ENCODE measurements at regions not wholly inside any gene's neighbourhood (a gene's known extent, or its start where the extent isn't known, plus 50 kb on each side); places are given as distances from the start of the nearest gene placed in this dataset.
"Not testable (repeated sequence)": the region's sequence is repeated elsewhere in the genome, so short reads cannot be mapped to it uniquely, and the experiment has no call there.

DNA sequence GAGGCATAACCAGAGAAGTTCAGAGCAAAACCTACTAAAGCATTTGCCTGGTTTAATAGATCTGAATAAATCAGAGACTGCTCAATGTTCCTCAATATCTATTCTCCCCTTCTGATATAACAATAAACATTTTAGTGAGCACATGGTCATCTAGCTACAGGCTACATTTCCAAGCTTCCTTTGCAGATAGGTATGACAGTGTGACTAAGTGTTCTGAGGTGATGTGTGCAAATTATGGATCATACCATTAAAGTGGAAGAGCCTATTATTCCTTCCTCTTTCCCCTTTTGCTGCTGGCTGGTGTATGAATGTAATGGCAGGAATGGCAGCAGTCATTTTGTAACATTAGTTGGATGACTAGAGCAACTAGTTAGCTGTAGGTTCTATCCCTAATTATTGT is 285.8 kb upstream of the RASA1 start:
- DNase-seq, result no peak

DNA sequence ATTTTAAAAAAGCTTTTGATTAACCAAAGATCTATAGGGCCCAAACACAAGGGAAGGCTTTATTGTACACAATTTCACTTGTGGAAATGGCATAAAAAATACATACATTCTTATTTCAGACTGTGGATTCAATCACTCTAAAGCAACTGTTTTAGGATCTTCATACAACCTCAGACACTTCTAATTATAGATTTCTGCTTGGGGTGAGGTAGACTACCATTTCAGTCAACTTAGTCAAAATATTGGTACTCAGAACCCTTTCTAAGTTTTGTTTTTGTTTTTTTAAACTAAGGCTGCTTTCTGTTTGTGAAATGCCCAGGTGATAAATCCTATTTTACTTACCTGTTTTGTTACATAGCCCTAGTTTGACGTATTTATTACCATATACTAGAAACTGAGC is 284.5 kb upstream of the RASA1 start:
- no peak for DNase-seq

DNA sequence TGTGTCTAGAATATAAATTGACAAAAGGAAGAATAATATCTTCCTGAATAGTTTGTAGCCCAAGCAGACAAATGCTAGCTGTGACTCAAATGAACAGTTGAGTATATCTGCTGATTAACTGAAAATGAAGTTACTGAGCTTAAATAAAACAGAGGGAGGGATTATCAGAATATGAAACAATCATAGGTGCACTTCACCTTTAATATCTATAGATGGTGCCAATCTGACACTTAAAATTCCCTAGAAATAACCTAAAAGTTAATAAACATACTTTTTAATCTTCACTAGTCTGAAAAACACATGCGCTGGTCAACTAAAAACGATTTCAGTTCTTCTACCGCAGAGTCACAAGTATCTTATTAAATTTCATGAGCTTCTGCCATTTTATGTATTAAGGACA is 280.8 kb upstream of the RASA1 start:
- DNase-seq, result no peak

DNA sequence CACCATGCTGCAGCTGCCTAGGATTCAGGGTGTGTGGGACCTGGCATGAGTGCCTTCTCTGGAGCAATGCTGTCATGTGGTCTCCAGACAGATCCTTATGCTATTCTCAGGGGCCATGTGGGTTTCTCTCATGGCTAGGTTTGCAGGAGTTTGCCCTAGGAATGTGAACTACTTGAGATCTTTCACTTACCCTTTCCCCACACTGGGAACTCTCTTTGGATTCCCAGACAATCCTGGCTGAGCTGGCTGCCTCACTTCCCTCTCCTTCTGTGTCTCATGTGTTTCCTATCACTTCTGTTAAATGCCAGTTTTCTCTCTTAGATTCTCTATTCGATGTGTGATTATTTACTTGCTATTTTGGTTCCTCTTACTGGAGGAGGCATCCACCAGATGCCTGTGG is 270.2 kb upstream of the RASA1 start:
- no peak for DNase-seq

DNA sequence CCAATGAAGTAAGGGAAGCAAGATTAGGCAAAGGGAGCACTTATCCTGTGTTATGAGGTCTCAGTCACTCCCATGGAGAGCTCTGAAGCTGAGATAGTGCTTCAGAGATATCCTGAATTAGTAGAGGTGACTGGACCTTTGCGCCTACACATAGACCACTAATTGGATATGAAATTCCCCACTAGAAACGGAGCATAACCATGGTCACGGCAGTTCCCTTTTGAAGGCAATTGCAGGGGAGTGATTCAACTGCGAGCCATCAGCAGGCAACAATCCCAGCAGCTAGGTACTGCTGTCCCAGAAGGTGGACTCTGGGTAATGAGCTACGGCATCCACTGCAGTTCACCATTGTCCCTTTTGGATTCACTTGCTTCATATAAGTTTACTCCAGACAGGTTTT is 267.7 kb upstream of the RASA1 start:
- no peak for DNase-seq

DNA sequence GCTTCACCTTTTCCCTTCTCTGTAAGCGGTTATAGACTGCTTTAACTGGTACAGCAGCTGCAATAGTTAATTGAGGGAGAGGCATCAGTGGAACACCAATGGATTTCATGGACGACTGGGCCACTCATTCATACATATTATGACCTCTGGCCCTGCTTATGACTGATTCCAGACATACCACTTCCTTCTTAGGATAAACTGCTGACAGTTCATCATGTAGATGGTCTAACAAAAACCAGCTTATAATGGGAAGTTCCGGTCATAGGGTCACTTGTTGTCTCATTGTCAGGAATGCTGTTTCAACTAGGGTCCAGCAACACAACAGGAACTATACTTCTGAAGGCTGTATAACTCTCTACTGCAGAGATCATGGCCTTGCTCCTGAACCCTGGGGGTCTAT is 265.2 kb upstream of the RASA1 start:
- no peak for DNase-seq

DNA sequence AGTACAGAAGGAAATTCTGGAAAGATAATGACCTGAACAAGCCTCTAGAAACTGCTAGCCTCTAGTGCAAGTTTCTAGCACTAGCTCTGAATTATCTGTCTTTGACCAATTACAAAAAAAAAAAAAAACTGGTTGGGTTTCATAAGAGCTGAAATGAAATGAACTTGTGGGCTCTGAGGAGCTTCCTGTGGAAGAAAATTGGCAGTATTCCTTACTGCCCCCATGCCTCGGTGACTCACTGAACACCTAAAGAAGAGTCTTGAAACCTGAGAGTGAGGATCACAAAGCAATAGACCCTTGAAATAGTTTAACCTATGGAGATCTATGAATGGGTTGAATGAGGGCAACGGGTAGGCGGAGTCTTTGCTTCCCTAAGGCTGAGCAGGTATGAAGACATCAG is 263.6 kb upstream of the RASA1 start:
- DNase-seq, result no peak

DNA sequence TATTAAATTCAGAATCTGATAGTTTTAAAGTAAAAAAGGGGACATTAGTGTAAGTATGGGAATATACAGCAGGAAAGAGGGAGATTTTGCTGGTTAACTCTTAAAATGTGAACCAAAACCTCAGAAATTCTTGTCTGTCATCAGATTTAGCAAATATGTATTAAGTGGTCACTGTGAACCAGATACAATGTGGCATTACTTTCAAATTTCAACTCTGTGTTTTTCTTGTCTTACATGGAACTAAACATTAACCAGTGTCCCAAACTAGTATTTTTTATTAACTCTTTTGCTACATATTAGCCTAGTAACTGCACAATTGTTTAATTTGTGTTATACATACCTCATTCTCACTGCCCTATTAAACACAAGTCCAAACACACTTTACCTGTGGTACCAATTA is 259.9 kb upstream of the RASA1 start:
- no peak for DNase-seq

DNA sequence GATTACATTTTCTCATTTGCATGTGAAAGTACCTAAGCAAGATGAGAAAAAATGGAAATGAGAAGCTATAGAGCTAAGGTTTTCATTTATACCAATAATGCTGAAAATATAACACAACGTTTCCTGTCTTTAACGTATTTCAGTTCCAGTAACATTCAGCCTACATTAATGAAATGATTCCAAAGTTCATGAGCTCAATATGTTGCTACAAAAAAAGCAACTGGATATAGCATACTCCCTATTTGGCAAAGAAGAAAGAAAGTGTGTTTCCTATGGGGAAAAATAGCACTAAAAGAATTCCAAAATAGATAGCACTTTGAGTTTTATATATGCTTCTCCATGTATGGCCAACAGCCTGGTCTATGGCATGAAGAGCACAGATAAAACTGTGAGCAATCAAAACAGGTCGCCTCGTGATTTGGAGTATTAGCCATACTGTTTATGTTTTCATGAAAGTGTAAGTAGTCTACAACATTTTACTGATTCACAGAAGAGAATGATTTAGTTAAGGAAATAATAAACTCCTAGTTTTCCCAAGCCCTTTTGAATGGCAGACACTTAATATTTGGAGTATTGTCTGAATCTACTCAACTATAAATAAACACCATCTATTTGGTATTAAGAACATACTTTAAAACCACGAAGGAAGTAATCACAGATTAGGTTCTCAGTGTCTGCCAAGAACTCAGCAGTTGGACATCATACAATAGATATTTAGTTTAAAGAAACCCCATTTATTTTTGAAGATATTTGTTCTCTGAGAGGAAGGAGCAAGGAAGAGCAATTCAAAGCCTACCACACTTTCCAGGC is 258.7 kb upstream of the RASA1 start:
- DNase-seq, result no peak

DNA sequence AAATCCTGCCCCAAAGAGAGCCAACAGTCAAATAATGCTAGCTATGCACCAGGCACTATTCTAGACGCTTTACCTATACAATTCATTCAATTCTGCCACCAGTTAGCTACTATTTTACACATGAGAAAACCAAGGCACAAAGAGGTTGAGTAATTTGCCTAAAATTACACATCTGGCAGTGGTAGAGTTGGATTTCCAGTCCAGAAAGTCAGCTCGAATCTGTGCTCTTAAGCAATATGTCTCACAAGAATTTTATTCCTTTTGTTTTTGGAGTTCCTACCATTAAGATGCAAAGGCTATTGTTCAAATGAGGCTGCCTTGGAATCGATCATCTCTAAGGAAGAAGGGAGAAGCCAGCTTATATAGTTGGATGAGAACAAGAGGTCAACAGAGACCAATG is 256.9 kb upstream of the RASA1 start:
- no peak for DNase-seq

DNA sequence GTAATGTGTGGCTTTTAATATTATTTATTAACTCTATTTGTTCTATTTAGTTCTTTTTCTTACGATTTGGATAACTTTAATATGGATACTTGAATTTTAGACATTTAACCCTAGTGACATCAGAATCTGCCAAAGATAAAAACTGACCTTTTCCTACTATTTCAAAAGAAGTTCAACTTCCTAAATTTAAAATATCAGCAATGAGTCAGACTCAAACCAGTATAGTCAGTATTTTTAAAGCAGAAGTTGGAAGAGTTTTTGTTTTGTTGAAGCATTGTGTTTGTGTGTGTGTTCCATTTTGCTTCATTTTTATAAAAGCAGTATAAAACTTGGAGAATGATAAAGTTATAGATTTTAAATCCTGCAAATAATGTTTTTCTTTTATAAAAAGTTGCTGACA is 251.8 kb upstream of the RASA1 start:
- no peak for DNase-seq

DNA sequence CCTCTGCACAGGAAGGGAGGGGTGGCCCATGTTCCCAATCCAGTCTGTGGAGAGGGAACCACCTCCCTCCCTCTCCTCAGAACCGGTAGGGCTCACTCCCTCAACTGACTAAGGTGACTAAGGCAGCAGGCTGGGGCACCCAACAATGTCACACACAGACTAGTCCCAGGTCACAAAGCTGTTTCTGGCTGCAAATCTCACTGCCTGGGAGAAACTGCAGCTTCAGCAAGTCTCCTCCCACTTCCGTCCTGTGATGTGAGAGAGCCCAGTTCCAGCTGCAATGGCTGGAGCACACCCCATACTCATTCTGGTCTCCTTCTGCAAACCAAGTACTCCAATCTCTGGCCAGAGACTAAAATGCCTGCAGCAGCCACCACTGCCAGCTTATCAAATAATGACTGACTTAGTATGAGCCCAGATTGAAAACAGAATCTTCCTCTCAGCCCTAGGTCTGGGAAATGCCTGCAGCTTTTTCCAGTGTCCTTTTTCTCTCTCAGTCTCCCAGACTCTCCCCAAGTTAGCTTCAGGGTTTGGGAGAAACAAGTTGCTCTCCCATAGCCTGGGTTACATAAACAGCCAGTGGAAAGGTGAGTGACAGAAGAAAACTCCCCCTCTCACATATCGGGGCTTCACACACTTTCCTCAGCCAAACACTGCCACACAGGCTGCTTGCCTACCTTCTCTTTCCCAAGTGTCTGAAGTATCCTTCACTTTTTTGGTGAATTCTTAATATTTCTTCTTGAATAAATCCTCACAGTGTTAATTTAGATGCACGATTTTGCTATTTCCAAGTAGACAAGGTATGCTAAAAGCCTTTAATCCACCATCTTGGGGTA is 247.4 kb upstream of the RASA1 start:
- DNase-seq, result no peak

DNA sequence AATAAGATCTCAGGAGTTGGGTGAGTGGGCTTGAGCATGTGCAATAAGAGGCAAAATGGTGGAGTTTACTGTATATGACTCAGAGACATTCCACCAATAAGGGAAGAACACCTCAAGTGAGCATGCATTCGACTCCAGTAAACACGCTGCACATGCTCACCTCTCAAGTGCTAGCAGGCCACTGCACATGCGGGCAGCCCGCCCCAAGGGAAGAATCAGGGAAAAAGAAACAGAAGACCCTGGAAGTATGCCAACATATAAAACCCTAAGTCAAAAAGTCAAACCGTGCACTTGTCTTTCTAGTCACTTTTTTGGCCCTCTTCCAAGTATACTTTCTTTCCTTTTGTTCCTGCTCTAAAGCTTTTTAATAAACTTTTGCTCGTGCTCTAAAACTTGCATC is 245.3 kb upstream of the RASA1 start:
- no peak for DNase-seq

DNA sequence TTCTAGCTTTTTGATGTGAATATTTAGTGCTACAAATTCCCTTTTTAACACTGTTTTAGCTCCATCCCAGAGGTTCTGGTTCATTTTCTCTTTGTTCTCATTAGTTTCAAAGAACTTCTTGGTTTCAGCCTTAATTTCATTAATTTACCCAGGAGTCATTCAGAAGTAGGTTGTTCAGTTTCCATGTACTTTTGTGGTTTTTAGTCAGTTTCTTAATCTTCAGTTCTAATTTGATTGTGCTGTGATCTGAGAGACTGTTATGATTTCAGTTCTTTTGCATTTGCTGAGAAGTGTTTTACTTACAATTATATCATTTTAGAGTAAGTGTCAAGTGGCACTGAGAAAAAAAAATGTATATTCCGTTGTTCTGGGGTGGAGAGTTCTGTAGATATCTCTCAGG is 240.1 kb upstream of the RASA1 start:
- no peak for DNase-seq

DNA sequence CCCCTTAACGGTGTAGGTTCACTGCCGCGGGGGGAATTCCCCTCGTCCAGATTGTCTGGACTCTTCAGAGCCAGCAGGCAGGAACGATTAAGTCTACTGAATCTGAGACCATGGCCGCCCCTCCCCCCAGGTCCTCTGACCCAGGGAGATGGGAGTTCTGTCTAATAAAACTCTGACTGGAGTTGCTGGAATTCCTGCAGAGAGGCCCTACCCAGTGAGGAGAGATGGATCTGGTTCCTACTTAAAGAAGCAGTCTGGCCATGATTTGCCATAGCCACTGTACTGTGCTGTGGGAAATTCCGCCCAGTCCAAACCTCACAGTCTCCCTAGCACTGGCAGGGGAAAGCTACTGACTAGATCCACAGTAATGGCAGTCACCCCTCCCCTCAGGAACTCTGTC is 237.7 kb upstream of the RASA1 start:
- DNase-seq, result no peak

DNA sequence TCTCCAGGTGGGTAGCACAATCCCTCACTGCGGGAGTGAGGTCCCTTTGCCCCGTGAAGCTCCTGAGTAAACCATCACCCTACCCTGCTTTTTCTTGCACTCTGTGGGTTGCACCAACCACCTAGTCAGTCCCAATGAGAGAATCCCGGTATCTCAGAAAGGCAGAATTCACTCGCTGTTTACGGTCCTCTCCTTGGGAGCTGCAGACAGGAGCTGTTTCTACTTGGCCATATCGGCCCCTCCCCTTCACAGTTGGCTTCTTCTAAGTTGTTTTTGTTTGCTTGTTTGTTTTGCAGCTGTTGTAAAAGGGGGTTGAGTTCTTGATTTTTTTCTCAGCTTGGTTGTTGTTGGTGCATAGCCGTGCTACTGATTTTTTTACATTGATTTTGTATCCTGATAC is 237.0 kb upstream of the RASA1 start:
- no peak for DNase-seq

DNA sequence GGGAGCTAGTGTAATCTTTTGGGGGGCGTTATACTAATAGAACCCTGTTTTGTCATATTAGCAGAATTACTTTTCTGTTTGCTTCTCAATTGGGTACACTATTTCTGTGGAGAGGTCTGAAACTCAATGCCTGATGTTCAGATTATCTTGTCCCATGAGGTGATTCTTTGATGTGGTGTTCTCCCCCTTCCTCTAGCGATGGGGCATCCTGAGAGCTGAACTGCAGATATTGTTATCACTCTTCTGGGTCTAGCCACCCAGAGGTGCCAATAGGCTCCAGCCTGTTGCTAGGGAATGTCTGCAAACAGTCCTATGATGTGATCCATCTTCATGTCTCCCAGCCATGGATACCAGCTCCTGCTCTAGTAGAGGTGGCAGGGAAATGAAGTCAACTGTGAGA is 233.1 kb upstream of the RASA1 start:
- DNase-seq, result no peak

DNA sequence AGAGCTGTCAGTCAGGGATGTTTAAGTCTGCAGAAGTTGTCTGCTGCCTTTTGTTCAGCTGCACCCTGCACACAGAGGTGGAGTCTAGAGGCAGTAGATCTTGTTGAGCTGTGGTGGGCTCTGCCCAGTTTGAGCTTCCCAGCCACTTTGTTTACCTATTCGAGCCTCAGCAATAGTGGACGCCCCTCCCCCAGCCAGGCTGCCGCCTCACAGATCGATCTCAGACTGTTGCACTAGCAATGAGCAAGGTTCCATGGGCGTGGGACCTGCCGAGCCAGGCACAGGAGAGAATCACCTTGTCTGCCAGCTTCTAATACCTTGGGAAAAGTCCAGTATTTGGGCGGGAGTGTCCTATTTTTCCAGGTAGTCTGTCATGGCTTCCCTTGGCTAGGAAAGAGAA is 225.1 kb upstream of the RASA1 start:
- no peak for DNase-seq

DNA sequence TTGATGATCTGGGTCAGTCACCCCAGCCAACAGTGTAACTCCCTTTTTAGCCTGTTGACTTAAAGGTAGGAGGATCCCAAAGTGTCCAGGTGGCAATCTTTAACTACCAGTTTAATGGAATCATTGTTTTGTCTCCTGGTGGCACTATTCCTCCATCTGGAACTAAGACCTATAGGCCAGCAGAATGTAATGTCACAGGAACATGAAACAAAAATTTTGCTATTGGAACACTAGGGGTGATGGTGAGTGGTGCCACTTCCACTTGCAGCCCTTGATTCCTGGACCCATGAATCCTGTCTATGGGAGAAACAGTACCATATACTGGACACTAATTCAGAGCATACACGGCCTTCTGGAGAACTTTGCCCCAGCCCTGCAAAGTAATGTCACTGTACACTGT is 219.5 kb upstream of the RASA1 start:
- DNase-seq, result no peak

DNA sequence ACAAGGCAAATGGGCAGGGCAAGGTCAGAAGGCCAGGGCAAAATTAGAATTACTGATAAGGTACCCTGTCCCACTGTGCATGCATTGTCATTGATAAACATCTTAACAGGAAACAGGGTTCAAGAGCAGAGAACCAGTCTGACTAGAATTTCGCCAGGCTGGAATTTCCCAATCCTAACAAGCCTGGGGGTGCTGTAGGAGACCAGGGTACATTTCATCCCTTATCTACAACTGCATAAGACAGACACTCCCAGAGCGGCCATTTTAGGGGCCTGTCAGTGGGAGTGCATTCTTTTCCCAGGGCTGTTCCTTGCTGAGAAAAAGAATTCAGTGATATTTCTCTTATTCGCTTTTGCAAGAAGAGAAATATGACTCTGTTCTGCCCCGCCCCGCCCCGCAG is 218.7 kb upstream of the RASA1 start:
- DNase-seq, result not testable (repeated sequence)

DNA sequence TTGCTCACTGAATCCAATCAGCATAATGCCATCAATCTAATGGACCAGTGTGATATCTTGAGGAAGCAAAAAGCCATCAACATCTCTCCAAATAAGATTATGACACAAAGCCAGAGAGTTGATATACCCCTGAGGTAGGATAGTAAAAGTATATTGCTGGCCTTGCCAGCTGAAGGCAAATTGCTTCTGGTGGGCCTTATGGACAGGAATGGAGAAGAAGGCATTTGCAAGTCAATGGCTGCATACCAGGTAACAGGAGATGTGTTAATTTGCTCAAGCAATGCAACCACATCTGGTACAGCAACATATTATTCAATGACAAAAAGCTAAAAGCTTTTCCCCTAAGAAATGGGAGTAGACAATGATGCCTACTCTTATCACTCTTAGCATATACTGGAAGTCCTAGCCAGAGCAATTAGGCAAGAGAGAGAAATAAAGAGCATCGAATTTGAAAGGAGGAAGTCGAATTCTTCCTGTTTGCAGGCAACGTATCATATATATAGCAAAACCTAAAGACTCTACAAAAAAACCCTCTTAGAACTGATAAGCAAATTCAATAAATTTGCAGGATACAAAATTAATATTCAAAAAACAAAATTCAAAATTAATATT is 216.1 kb upstream of the RASA1 start:
- no peak for DNase-seq

DNA sequence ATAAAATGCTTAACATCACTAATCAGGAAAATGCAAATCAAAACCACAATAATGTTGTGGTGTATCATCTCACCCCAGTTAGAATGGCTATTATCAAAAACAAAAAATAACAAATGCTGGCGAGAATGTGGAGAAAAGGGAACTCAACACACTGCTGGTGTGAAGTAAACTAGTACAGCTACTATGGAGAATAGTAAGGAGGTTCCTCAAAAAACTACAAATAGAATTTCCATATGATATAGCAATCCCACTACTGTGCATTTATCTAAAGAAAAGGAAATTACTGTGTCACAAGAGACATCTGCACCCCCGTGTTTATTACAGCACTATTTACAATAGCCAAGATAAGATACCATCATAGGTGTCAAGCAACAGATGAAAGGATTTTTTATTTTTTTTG is 214.5 kb upstream of the RASA1 start:
- DNase-seq, result no peak

DNA sequence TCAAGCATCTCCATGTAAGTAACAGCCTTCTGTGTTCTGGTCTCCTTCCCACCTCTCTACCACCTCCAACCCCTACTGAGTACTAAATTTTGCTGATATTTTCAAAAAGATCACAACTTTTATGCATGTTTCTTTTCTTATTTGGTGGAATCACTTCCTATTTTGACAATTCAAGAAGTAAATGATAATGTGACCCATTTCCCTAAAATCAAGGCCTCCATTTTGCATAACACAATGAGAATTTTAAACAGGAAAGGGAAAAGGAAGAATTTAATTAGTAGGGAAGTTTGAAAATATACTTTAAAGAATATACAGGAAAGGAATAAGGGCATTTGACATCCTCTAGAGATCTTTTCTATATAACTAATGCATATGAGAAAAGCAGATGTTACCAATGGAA is 212.9 kb upstream of the RASA1 start:
- DNase-seq, result no peak

DNA sequence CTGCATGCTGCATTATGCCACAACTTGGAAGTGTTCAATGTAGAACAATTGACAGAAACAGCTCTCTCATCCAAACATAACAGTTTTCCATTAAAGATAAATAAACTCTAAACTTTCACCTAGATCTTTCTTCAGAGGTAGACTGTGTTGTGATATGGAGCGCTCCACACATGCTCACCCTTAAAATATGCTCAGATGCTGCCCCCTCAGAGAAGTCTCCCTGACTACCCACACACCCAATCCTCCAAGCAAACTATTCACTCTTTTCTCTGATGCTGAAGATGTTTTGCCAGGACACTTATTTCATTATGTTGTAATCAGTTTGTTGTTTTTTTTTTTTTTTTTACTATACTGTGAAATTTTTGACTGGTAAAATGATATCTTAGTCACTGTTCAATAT is 206.6 kb upstream of the RASA1 start:
- DNase-seq, result no peak
